ENCODE measurements at regions not wholly inside any gene's neighbourhood (a gene's known extent, or its start where the extent isn't known, plus 50 kb on each side); places are given as distances from the start of the nearest gene placed in this dataset.

DNA sequence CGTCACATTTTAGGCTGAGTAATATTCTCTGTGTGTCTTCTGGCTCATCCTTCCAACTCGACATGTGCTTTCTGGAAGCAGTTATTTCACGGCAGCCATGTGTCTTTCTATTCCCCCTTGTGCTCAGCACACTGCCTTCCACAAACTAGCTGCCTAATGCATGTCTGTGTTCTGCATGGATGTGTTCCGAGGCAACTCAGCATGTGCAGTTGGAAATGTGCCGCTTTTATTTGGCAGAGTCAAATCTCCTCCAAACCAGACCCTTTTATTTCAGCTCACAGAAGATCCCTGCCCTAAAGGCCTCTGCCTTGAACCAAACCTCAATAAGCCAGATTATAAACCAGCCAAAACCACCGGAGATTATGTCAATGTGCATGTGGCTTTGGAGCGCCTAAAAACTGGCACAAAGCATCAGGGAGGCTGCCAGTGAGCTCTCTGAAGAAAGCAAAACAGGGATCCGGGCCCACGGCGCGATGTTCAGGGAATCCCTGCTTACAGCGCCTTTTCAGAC, 360.2 kb downstream of the DEPDC1B start:
- TF ChIP-seq CTCF (IDR thresholded peaks at IDR 0.05) = no peak
- TF ChIP-seq POLR2A (IDR thresholded peaks at IDR 0.05) = no peak
